Skeletal muscle tissue (tissue), 3 donors: ENCODE measurements at regions not wholly inside any gene's neighbourhood (a gene's known extent, or its start where the extent isn't known, plus 50 kb on each side); places are given as distances from the start of the nearest gene placed in this dataset.

ENCODE experiments used
- H3K27ac ChIP-seq: one replicate; pipeline ENCODE4 v1.7.0; 2013; ENCODE audit warnings: mild to moderate bottlenecking, low read depth, low read length, inconsistent platforms
- H3K27me3 ChIP-seq, 3 donors: one replicate each; pipeline ENCODE4 v1.7.0; 2013; ENCODE audit warnings: low read length in 3 of 3; ENCODE audit not compliant: control insufficient read depth in 3 of 3, insufficient read depth in 3 of 3
- H3K36me3 ChIP-seq, 3 donors: one replicate each; pipeline ENCODE4 v1.7.0; 2013; ENCODE audit warnings: low read length in 3 of 3; ENCODE audit not compliant: control insufficient read depth in 3 of 3, insufficient read depth in 3 of 3
- H3K4me1 ChIP-seq, 3 donors: one replicate each; pipeline ENCODE4 v1.7.0; 2013; ENCODE audit warnings: low read length in 3 of 3, mild to moderate bottlenecking in 3 of 3; ENCODE audit not compliant: control insufficient read depth in 3 of 3, insufficient read depth in 3 of 3
- H3K4me3 ChIP-seq, 3 donors: one replicate each; pipeline ENCODE4 v1.7.0; 2013; ENCODE audit warnings: low read length in 3 of 3
- H3K9ac ChIP-seq, 3 donors: one replicate each; pipeline ENCODE4 v1.7.0; 2013; ENCODE audit warnings: low read length in 3 of 3, mild to moderate bottlenecking in 3 of 3, moderate library complexity in 2 of 3, low read depth in 1 of 3
- H3K9me3 ChIP-seq, 3 donors: one replicate each; pipeline ENCODE4 v1.7.0; 2013; ENCODE audit warnings: low read length in 3 of 3; ENCODE audit not compliant: control insufficient read depth in 3 of 3
- donor health status: Osteomylitis.

GRCh38 chr13:26980099-26981031 is 191.2 kb downstream of the USP12 start:
- no peaks in the 10 kb centered on the region for H3K9me3 ChIP-seq
- H3K4me3 ChIP-seq, result no peak overlapping the region
- H3K36me3 ChIP-seq, result no peaks in the 10 kb centered on the region
- no peak overlapping the region for H3K27ac ChIP-seq
- no peak overlapping the region for H3K9ac ChIP-seq
- H3K27me3 ChIP-seq, result peaks cover 7 to 20% (median 12%) of the 10 kb centered on the region in 3 donors
- H3K4me1 ChIP-seq, result peaks cover 0 to 4% (median 2%) of the 10 kb centered on the region in 3 donors

GRCh38 chr13:26979334-26979733 is 192.3 kb downstream of the USP12 start:
- Histone ChIP-seq H3K9ac (no peak overlapping the region), H3K27ac (no peak overlapping the region), H3K9me3 (no peaks in the 10 kb centered on the region), H3K27me3 (peaks cover 7 to 21% (median 13%) of the 10 kb centered on the region in 3 donors), H3K4me1 (peaks cover 0 to 3% (median 2%) of the 10 kb centered on the region in 3 donors), H3K36me3 (no peaks in the 10 kb centered on the region), H3K4me3 (no peak overlapping the region)

- peaks cover 0 to 3% (median 2%) of the 10 kb centered on the region in 3 donors for H3K4me1 ChIP-seq
- H3K9ac ChIP-seq, result no peak overlapping the region
- no peak overlapping the region for H3K27ac ChIP-seq
- H3K27me3 ChIP-seq, result peaks cover 7 to 26% (median 18%) of the 10 kb centered on the region in 3 donors
- H3K4me3 ChIP-seq, result no peak overlapping the region
- no peaks in the 10 kb centered on the region for H3K9me3 ChIP-seq
- no peaks in the 10 kb centered on the region for H3K36me3 ChIP-seq
Measured at GRCh38 chr13:26978081-26978860, 193.3 kb downstream of the USP12 start.

- Histone ChIP-seq H3K9me3 (no peaks in the 10 kb centered on the region), H3K27me3 (peaks cover 7 to 28% (median 18%) of the 10 kb centered on the region in 3 donors), H3K4me3 (no peak overlapping the region), H3K27ac (no peak overlapping the region), H3K9ac (no peak overlapping the region), H3K4me1 (no peaks in the 10 kb centered on the region), H3K36me3 (no peaks in the 10 kb centered on the region)
Measured at GRCh38 chr13:26977541-26977940, 194.1 kb downstream of the USP12 start.

- H3K27me3 ChIP-seq, result peaks cover 7 to 28% (median 18%) of the 10 kb centered on the region in 3 donors
Measured at GRCh38 chr13:26976313-26976712, 195.3 kb downstream of the USP12 start.

GRCh38 chr13:26973946-26974345 is 197.7 kb downstream of the USP12 start:
- Histone ChIP-seq H3K27me3 (peaks cover 7 to 22% (median 9%) of the 10 kb centered on the region in 3 donors), H3K27ac (no peak overlapping the region), H3K4me1 (no peaks in the 10 kb centered on the region), H3K4me3 (no peak overlapping the region), H3K36me3 (no peaks in the 10 kb centered on the region), H3K9ac (no peak overlapping the region), H3K9me3 (no peaks in the 10 kb centered on the region)

More at GRCh38 chr13:26976313-26976712, 195.3 kb downstream of the USP12 start:
- H3K27ac ChIP-seq, result no peak overlapping the region
- H3K9me3 ChIP-seq, result no peaks in the 10 kb centered on the region
- H3K4me1 ChIP-seq, result no peaks in the 10 kb centered on the region
- no peaks in the 10 kb centered on the region for H3K36me3 ChIP-seq
- H3K9ac ChIP-seq, result no peak overlapping the region
- H3K4me3 ChIP-seq, result no peak overlapping the region

GRCh38 chr13:26973295-26973694 is 198.3 kb downstream of the USP12 start:
- H3K4me3 ChIP-seq, result no peak overlapping the region
- H3K4me1 ChIP-seq, result no peaks in the 10 kb centered on the region
- H3K36me3 ChIP-seq, result no peaks in the 10 kb centered on the region
- H3K27ac ChIP-seq, result no peak overlapping the region
- H3K27me3 ChIP-seq, result peaks cover 7 to 22% (median 14%) of the 10 kb centered on the region in 3 donors
- no peak overlapping the region for H3K9ac ChIP-seq
- no peaks in the 10 kb centered on the region for H3K9me3 ChIP-seq

- H3K9ac ChIP-seq, result no peak overlapping the region
- H3K4me3 ChIP-seq, result no peak overlapping the region
- no peaks in the 10 kb centered on the region for H3K9me3 ChIP-seq
- no peaks in the 10 kb centered on the region for H3K4me1 ChIP-seq
- H3K27me3 ChIP-seq, result peaks cover 15 to 24% (median 23%) of the 10 kb centered on the region in 3 donors
- H3K27ac ChIP-seq, result no peak overlapping the region
- H3K36me3 ChIP-seq, result no peaks in the 10 kb centered on the region
Measured at GRCh38 chr13:26971990-26972887, 199.4 kb downstream of the USP12 start.
